SK-N-SH (cell line): ENCODE measurements at regions not wholly inside any gene's neighbourhood (a gene's known extent, or its start where the extent isn't known, plus 50 kb on each side); places are given as distances from the start of the nearest gene placed in this dataset.

Experiments
- CTCF ChIA-PET: fragments of 300-600, 350-600 bp; formaldehyde crosslinking; extraction: SDS; loops from one replicate; lab custom pipeline; 2021; lab: Yijun Ruan, JAX
- POLR2A ChIA-PET: fragments of 350-600 bp; sonication (Branson Sonifier 250); formaldehyde crosslinking; extraction: SDS; loops from one replicate; lab custom pipeline; 2020; ENCODE audit warnings: antibody characterized with exemption, inconsistent platforms; lab: Yijun Ruan, JAX
- DNase-seq: peaks from one replicate; pipeline ENCODE4 v3.0.0; 2012
- H2AFZ ChIP-seq: fragments of 200-600 bp; sonication (generic); 2 replicates; pipeline ENCODE4 v1.8.1; 2016; ENCODE audit warnings: antibody characterized with exemption, mild to moderate bottlenecking, low read depth
- H3F3A ChIP-seq: fragments of 200-600 bp; sonication (generic); replicated peaks from 2 replicates; pipeline ENCODE3; 2016; ENCODE audit warnings: antibody characterized with exemption, mild to moderate bottlenecking; ENCODE audit not compliant: insufficient read depth
- H3K27ac ChIP-seq, 2 experiments: fragments of 200-500 bp in 1 of 2; fragments of 200-600 bp in 1 of 2; sonication (Bioruptor generic) in 1 of 2; sonication (generic), shearing (Covaris generic) in 1 of 2; 2 replicates each; pipeline versions ENCODE4 v1.5.1 to v1.6.1; 2014 to 2016; ENCODE audit warnings: low read depth in 2 of 2, inconsistent platforms in 1 of 2, low read length in 1 of 2, mild to moderate bottlenecking in 1 of 2, mixed read lengths in 1 of 2
- H3K27me3 ChIP-seq: fragments of 200-600 bp; sonication (generic), shearing (Covaris generic); 2 replicates; pipeline ENCODE4 v1.6.1; 2016; ENCODE audit warnings: mixed run types; ENCODE audit not compliant: insufficient read depth
- H3K36me3 ChIP-seq, 2 experiments: fragments of 200-500 bp in 1 of 2; fragments of 200-600 bp in 1 of 2; sonication (Bioruptor generic) in 1 of 2; sonication (generic) in 1 of 2; replicated peaks in 1 of 2; 2 replicates each; pipeline versions ENCODE3 to v1.5.1; 2014 to 2016; ENCODE audit warnings: low read length in 1 of 2, mild to moderate bottlenecking in 1 of 2; ENCODE audit not compliant: insufficient read depth in 2 of 2, control insufficient read depth in 1 of 2
- H3K4me1 ChIP-seq, 2 experiments: fragments of 200-500 bp in 1 of 2; fragments of 200-600 bp in 1 of 2; sonication (Bioruptor generic) in 1 of 2; sonication (generic), shearing (Covaris generic) in 1 of 2; 2 replicates each; pipeline versions ENCODE4 v1.5.1 to v1.6.1; 2014 to 2016; ENCODE audit warnings: low read depth in 1 of 2, low read length in 1 of 2, mixed run types in 1 of 2; ENCODE audit not compliant: insufficient read depth in 2 of 2, control insufficient read depth in 1 of 2
- H3K4me2 ChIP-seq: fragments of 200-600 bp; sonication (generic), shearing (Covaris generic); 2 replicates; pipeline ENCODE4 v1.6.1; 2017; ENCODE audit warnings: mixed run types
- H3K4me3 ChIP-seq, 2 experiments: fragments of 200-500 bp in 1 of 2; fragments of 200-600 bp in 1 of 2; sonication (Bioruptor generic) in 1 of 2; sonication (generic), shearing (Covaris generic) in 1 of 2; 2 replicates each; pipeline versions ENCODE4 v1.5.1 to v1.8.1; 2014 to 2016; ENCODE audit warnings: low read depth in 2 of 2, inconsistent platforms in 1 of 2, low read length in 1 of 2, mild to moderate bottlenecking in 1 of 2, mixed read lengths in 1 of 2, moderate library complexity in 1 of 2
- H3K79me2 ChIP-seq: fragments of 200-600 bp; sonication (generic); 2 replicates; pipeline ENCODE4 v1.8.1; 2017; ENCODE audit warnings: mild to moderate bottlenecking; ENCODE audit not compliant: insufficient read depth
- H3K9ac ChIP-seq: fragments of 200-600 bp; sonication (generic); 2 replicates; pipeline ENCODE4 v1.6.1; 2017; ENCODE audit warnings: mixed run types
- H3K9me2 ChIP-seq: fragments of 200-600 bp; sonication (generic); 2 replicates; pipeline ENCODE4 v1.6.1; 2017; ENCODE audit warnings: mixed run types
- H3K9me3 ChIP-seq: fragments of 200-600 bp; sonication (generic); 2 replicates; pipeline ENCODE4 v1.6.1; 2017; ENCODE audit warnings: mixed run types, mild to moderate bottlenecking, moderate library complexity
- H4K20me1 ChIP-seq: fragments of 200-600 bp; sonication (generic); 2 replicates; pipeline ENCODE4 v1.6.1; 2017; ENCODE audit warnings: mild to moderate bottlenecking, mixed run types; ENCODE audit not compliant: insufficient read depth
- CTCF ChIP-seq: fragments of 200-600 bp; sonication (generic); IDR thresholded peaks from 2 replicates; pipeline ENCODE4 v1.6.1; 2017; ENCODE audit warnings: antibody characterized with exemption, mild to moderate bottlenecking, moderate library complexity
- EZH2phosphoT487 ChIP-seq: fragments of 200-600 bp; sonication (generic); IDR thresholded peaks from 2 replicates; pipeline ENCODE4 v1.6.1; 2017; ENCODE audit warnings: low read depth, mixed run types, mild to moderate bottlenecking, antibody characterized with exemption, moderate library complexity, borderline replicate concordance
- FOSL2 ChIP-seq: IDR thresholded peaks from 2 replicates; pipeline ENCODE4 v1.4.0; 2012; ENCODE audit warnings: low read depth, mild to moderate bottlenecking, moderate library complexity, borderline replicate concordance
- GABPA ChIP-seq: IDR thresholded peaks from 2 replicates; pipeline ENCODE4 v1.4.0; 2012; ENCODE audit warnings: low read depth, mild to moderate bottlenecking
- IRF3 ChIP-seq: fragments of 150-350 bp; IDR thresholded peaks from 2 replicates; pipeline ENCODE4 v1.6.1; 2016; ENCODE audit warnings: mild to moderate bottlenecking, low read depth, low read length
- JUND ChIP-seq: IDR thresholded peaks from 2 replicates; pipeline ENCODE4 v1.4.0; 2012
- MXI1 ChIP-seq: IDR thresholded peaks from 2 replicates; pipeline ENCODE4 v1.6.1; 2012; ENCODE audit warnings: mild to moderate bottlenecking, low read depth, low read length, improper control_type of control experiment
- NFIC ChIP-seq: IDR thresholded peaks from 2 replicates; pipeline ENCODE4 v1.4.0; 2012; ENCODE audit warnings: borderline replicate concordance
- NRF1 ChIP-seq: IDR thresholded peaks from 2 replicates; pipeline ENCODE4 v1.6.1; 2012; ENCODE audit warnings: low read depth, mild to moderate bottlenecking, low read length
- PBX3 ChIP-seq: IDR thresholded peaks from 2 replicates; pipeline ENCODE4; 2012
- POLR2AphosphoS5 ChIP-seq: IDR thresholded peaks from 2 replicates; pipeline ENCODE4 v1.6.1; 2012; ENCODE audit warnings: low read depth, low read length
- RCOR1 ChIP-seq: fragments of 150-350 bp; IDR thresholded peaks from 2 replicates; pipeline ENCODE4 v1.6.1; 2017; ENCODE audit warnings: antibody characterized with exemption, low read length
- RFX5 ChIP-seq: IDR thresholded peaks from 2 replicates; pipeline ENCODE4 v1.6.1; 2012; ENCODE audit warnings: mild to moderate bottlenecking, improper control_type of control experiment, low read length
- RXRA ChIP-seq: IDR thresholded peaks from 2 replicates; pipeline ENCODE4 v1.4.0; 2012; ENCODE audit warnings: low read depth, mild to moderate bottlenecking, borderline replicate concordance
- SIN3A ChIP-seq: IDR thresholded peaks from 2 replicates; pipeline ENCODE4 v1.6.1; 2012; ENCODE audit warnings: low read depth, mild to moderate bottlenecking, low read length, moderate library complexity, borderline replicate concordance
- TAF1 ChIP-seq: IDR thresholded peaks from 2 replicates; pipeline ENCODE4 v1.6.1; 2012; ENCODE audit warnings: low read depth, mild to moderate bottlenecking, low read length, moderate library complexity, borderline replicate concordance
- TCF12 ChIP-seq: IDR thresholded peaks from 2 replicates; pipeline ENCODE4 v1.4.0; 2012
- TEAD4 ChIP-seq: IDR thresholded peaks from 2 replicates; pipeline ENCODE4 v1.4.0; 2012; ENCODE audit warnings: mild to moderate bottlenecking, borderline replicate concordance; ENCODE audit not compliant: insufficient read depth
- USF1 ChIP-seq: IDR thresholded peaks from 2 replicates; pipeline ENCODE4 v1.4.0; 2012; ENCODE audit warnings: low read depth, borderline replicate concordance
- WGBS: methylation state at CpG from one replicate; pipeline ENCODE4 v1.1.6; 2017; ENCODE audit warnings: low lambda C conversion rate; 5-methylcytosine and 5-hydroxymethylcytosine counted together
- TF ChIP-seq, protein P1 (sequence below): IDR thresholded peaks from 2 replicates; pipeline ENCODE4 v1.4.0; 2012; ENCODE audit warnings: low read depth

GRCh38 chr2:29990129-29990528 lies 68.7 kb upstream of the ALK start:
- Histone ChIP-seq H4K20me1 (no peaks in the 10 kb centered on the region), H3K9me3 (no peaks in the 10 kb centered on the region), H3K9me2 (no peaks in the 10 kb centered on the region), H3K4me2 (no peak overlapping the region), H2AFZ (no peak overlapping the region), H3K4me1 (no peaks in the 10 kb centered on the region; a peak in 1 of 4 replicates), H3F3A (no peaks in the 10 kb centered on the region), H3K4me3 (no peak overlapping the region), H3K27me3 (peaks cover 6% of the 10 kb centered on the region; the same call in 1 of the 2 replicates), H3K9ac (no peak overlapping the region), H3K79me2 (no peaks in the 10 kb centered on the region), H3K36me3 (no peaks in the 10 kb centered on the region), H3K27ac (no peak overlapping the region)
- POLR2A ChIA-PET: no interaction called here
- no peak for DNase-seq
- CTCF ChIA-PET: no interaction called here
- 22% methylated on average over 4 of the region's 4 CpGs for WGBS
- TF ChIP-seq SIN3A (no peak), POLR2AphosphoS5 (no peak), JUND (no peak), PBX3 (no peak), RFX5 (no peak), MXI1 (no peak), FOSL2 (no peak), CTCF (no peak), USF1 (no peak)

- CTCF ChIA-PET: no interaction called here
- Histone ChIP-seq H3K4me3 (no peak overlapping the region), H3K4me1 (no peaks in the 10 kb centered on the region; a peak in 1 of 4 replicates), H3K4me2 (no peak overlapping the region), H3K27me3 (peaks cover 6% of the 10 kb centered on the region; the same call in 1 of the 2 replicates), H3K36me3 (no peaks in the 10 kb centered on the region), H2AFZ (no peak overlapping the region), H3K27ac (no peak overlapping the region), H3K9me2 (no peaks in the 10 kb centered on the region), H3K9ac (no peak overlapping the region), H4K20me1 (no peaks in the 10 kb centered on the region), H3K9me3 (no peaks in the 10 kb centered on the region), H3F3A (no peaks in the 10 kb centered on the region), H3K79me2 (no peaks in the 10 kb centered on the region)
- 19% methylated on average over 3 of the region's 3 CpGs for WGBS
- no peak for DNase-seq
- POLR2A ChIA-PET: no interaction called here
- TF ChIP-seq EZH2phosphoT487: no peak
- no peak for TF ChIP-seq IRF3
- TF ChIP-seq TCF12: no peak
- no peak for TF ChIP-seq PBX3
- TF ChIP-seq RCOR1: no peak
- TF ChIP-seq, protein P1, sequence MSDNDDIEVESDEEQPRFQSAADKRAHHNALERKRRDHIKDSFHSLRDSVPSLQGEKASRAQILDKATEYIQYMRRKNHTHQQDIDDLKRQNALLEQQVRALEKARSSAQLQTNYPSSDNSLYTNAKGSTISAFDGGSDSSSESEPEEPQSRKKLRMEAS: no peak
- TF ChIP-seq NRF1: no peak
- no peak for TF ChIP-seq POLR2AphosphoS5
- TF ChIP-seq JUND: no peak
- no peak for TF ChIP-seq TEAD4
- TF ChIP-seq GABPA: no peak
- TF ChIP-seq RXRA: no peak
- no peak for TF ChIP-seq NFIC
- TF ChIP-seq CTCF: no peak
- no peak for TF ChIP-seq TAF1
Measured at GRCh38 chr2:29991086-29991485, 69.7 kb upstream of the ALK start.
